HEK293 (cell line): ENCODE measurements at regions not wholly inside any gene's neighbourhood (a gene's known extent, or its start where the extent isn't known, plus 50 kb on each side); places are given as distances from the start of the nearest gene placed in this dataset.

Experiments
- CTCF ChIA-PET: fragments of 350-600 bp; formaldehyde crosslinking; extraction: SDS; loops from one replicate; lab custom pipeline; 2021; ENCODE audit warnings: antibody characterized with exemption; lab: Yijun Ruan, JAX
- POLR2A ChIA-PET: fragments of 300-600 bp; formaldehyde crosslinking; extraction: SDS; loops from one replicate; lab custom pipeline; 2020; ENCODE audit warnings: antibody characterized with exemption, inconsistent platforms; lab: Yijun Ruan, JAX
- H3K27ac ChIP-seq: fragments of 200-500 bp; sonication (Bioruptor generic); 2 replicates; pipeline ENCODE4 v1.5.1; 2014; ENCODE audit warnings: low read depth, low read length, control low read depth, inconsistent platforms; ENCODE audit errors: extremely low read depth
- H3K36me3 ChIP-seq, 2 experiments: fragments of 200-500 bp in 1 of 2; sonication (Bioruptor generic) in 1 of 2; 1 replicate in 1 of 2; 2 replicates in 1 of 2; pipeline ENCODE4 v1.5.1; 2014 to 2017; ENCODE audit warnings: inconsistent platforms in 2 of 2, low read length in 2 of 2; ENCODE audit not compliant: control insufficient read depth in 2 of 2, insufficient read depth in 1 of 2
- H3K4me1 ChIP-seq: fragments of 200-500 bp; sonication (Bioruptor generic); 2 replicates; pipeline ENCODE4 v1.5.1; 2014; ENCODE audit warnings: mild to moderate bottlenecking, low read length, inconsistent platforms; ENCODE audit not compliant: control insufficient read depth, insufficient read depth
- H3K4me3 ChIP-seq: 2 replicates; pipeline ENCODE4 v1.5.1; 2011; ENCODE audit warnings: low read depth, mild to moderate bottlenecking, control low read depth, low read length, moderate library complexity
- H3K9me3 ChIP-seq: fragments of 200-500 bp; sonication (Bioruptor generic); 2 replicates; pipeline ENCODE4 v1.5.1; 2014; ENCODE audit warnings: low read depth, low read length, inconsistent platforms; ENCODE audit not compliant: control insufficient read depth, insufficient read depth
- BCL11A ChIP-seq: fragments of 450-650 bp; formaldehyde crosslinking; IDR thresholded peaks from 2 replicates; pipeline ENCODE4 v1.5.1; 2016; ENCODE audit warnings: low read depth, missing biosample characterization, missing genetic modification characterization
- BCL6B ChIP-seq: fragments of 450-650 bp; formaldehyde crosslinking; IDR thresholded peaks from 2 replicates; pipeline ENCODE4 v1.5.1; 2017; ENCODE audit warnings: missing biosample characterization, missing genetic modification characterization
- GFI1B ChIP-seq: fragments of 450-650 bp; formaldehyde crosslinking; IDR thresholded peaks from 2 replicates; pipeline ENCODE4 v1.5.1; 2016; ENCODE audit warnings: missing biosample characterization, missing genetic modification characterization
- HIC1 ChIP-seq: fragments of 450-650 bp; formaldehyde crosslinking; IDR thresholded peaks from 2 replicates; pipeline ENCODE4 v1.5.1; 2016; ENCODE audit warnings: missing biosample characterization, missing genetic modification characterization
- SCRT1 ChIP-seq: fragments of 450-650 bp; formaldehyde crosslinking; IDR thresholded peaks from 2 replicates; pipeline ENCODE4 v1.5.1; 2016; ENCODE audit warnings: missing biosample characterization, missing genetic modification characterization, borderline replicate concordance
- ZNF155 ChIP-seq: fragments of 450-650 bp; formaldehyde crosslinking; IDR thresholded peaks from 2 replicates; pipeline ENCODE4 v1.5.1; 2016; ENCODE audit warnings: missing biosample characterization, missing genetic modification characterization
- ZNF2 ChIP-seq: fragments of 450-650 bp; formaldehyde crosslinking; IDR thresholded peaks from 2 replicates; pipeline ENCODE4 v1.5.1; 2016; ENCODE audit warnings: missing biosample characterization, missing genetic modification characterization
- ZNF223 ChIP-seq: fragments of 450-650 bp; formaldehyde crosslinking; IDR thresholded peaks from 2 replicates; pipeline ENCODE4 v1.5.1; 2016; ENCODE audit warnings: missing biosample characterization, missing genetic modification characterization
- ZNF335 ChIP-seq: fragments of 450-650 bp; formaldehyde crosslinking; conservative IDR thresholded peaks from 2 replicates; pipeline ENCODE4 v1.5.1; 2016; ENCODE audit warnings: missing biosample characterization, missing genetic modification characterization
- ZNF366 ChIP-seq: fragments of 450-650 bp; formaldehyde crosslinking; conservative IDR thresholded peaks from 2 replicates; pipeline ENCODE4 v1.5.1; 2016; ENCODE audit warnings: missing biosample characterization, missing genetic modification characterization
- ZNF558 ChIP-seq: fragments of 450-650 bp; formaldehyde crosslinking; IDR thresholded peaks from 2 replicates; pipeline ENCODE4 v1.5.1; 2016; ENCODE audit warnings: missing biosample characterization, missing genetic modification characterization
- ZNF623 ChIP-seq: fragments of 450-650 bp; formaldehyde crosslinking; IDR thresholded peaks from 2 replicates; pipeline ENCODE4 v1.5.1; 2016; ENCODE audit warnings: missing biosample characterization, missing genetic modification characterization
- ZNF658 ChIP-seq: fragments of 450-650 bp; formaldehyde crosslinking; IDR thresholded peaks from 2 replicates; pipeline ENCODE4; 2016; ENCODE audit warnings: missing biosample characterization, missing genetic modification characterization
- ZNF660 ChIP-seq: fragments of 450-650 bp; IDR thresholded peaks from 2 replicates; pipeline ENCODE4 v1.5.1; 2018; ENCODE audit warnings: missing biosample characterization, mild to moderate bottlenecking, missing genetic modification characterization
- ZNF704 ChIP-seq: fragments of 450-650 bp; formaldehyde crosslinking; IDR thresholded peaks from 2 replicates; pipeline ENCODE4 v1.5.1; 2016; ENCODE audit warnings: missing biosample characterization, missing genetic modification characterization
- ZNF777 ChIP-seq: fragments of 450-650 bp; formaldehyde crosslinking; IDR thresholded peaks from 2 replicates; pipeline ENCODE4 v1.5.1; 2017; ENCODE audit warnings: missing biosample characterization, missing genetic modification characterization, borderline replicate concordance
- ZNF785 ChIP-seq: fragments of 450-650 bp; formaldehyde crosslinking; IDR thresholded peaks from 2 replicates; pipeline ENCODE4 v1.5.1; 2016; ENCODE audit warnings: missing biosample characterization, missing genetic modification characterization
- ZSCAN30 ChIP-seq: fragments of 450-650 bp; IDR thresholded peaks from 2 replicates; pipeline ENCODE4 v1.5.1; 2018; ENCODE audit warnings: missing biosample characterization, mild to moderate bottlenecking, missing genetic modification characterization, moderate library complexity
- ZXDB ChIP-seq: fragments of 450-650 bp; formaldehyde crosslinking; IDR thresholded peaks from 2 replicates; pipeline ENCODE4 v1.5.1; 2016; ENCODE audit warnings: missing biosample characterization, missing genetic modification characterization
- TF ChIP-seq, protein P1 (sequence below): fragments of 450-650 bp; formaldehyde crosslinking; IDR thresholded peaks from 2 replicates; pipeline ENCODE4 v1.5.1; 2016; ENCODE audit warnings: missing biosample characterization, missing genetic modification characterization
- TF ChIP-seq, protein P2 (sequence below): fragments of 450-650 bp; formaldehyde crosslinking; IDR thresholded peaks from 2 replicates; pipeline ENCODE4 v1.5.1; 2016; ENCODE audit warnings: missing biosample characterization, missing genetic modification characterization
- TF ChIP-seq, protein P3 (sequence below): fragments of 450-650 bp; IDR thresholded peaks from 2 replicates; pipeline ENCODE4 v1.5.1; 2018; ENCODE audit warnings: missing biosample characterization, mild to moderate bottlenecking, missing genetic modification characterization
- TF ChIP-seq, protein P4 (sequence below): fragments of 450-650 bp; formaldehyde crosslinking; IDR thresholded peaks from 2 replicates; pipeline ENCODE4 v1.5.0; 2017; ENCODE audit warnings: missing biosample characterization, missing genetic modification characterization, borderline replicate concordance

GRCh38 chr6:9308284-9308683 is 872.9 kb upstream of the SLC35B3 start:
- no peaks in the 10 kb centered on the region for H3K9me3 ChIP-seq
- ChIA-PET CTCF (interaction anchor here (0.6 kb wide), 1 partner anchor 16 kb away, joined by 3 read pairs; no protein-coding TSS in a partner anchor), POLR2A (no interaction called here)
- no peaks in the 10 kb centered on the region for H3K4me1 ChIP-seq
- H3K27ac ChIP-seq: no peak overlapping the region
- TF ChIP-seq, protein P1, sequence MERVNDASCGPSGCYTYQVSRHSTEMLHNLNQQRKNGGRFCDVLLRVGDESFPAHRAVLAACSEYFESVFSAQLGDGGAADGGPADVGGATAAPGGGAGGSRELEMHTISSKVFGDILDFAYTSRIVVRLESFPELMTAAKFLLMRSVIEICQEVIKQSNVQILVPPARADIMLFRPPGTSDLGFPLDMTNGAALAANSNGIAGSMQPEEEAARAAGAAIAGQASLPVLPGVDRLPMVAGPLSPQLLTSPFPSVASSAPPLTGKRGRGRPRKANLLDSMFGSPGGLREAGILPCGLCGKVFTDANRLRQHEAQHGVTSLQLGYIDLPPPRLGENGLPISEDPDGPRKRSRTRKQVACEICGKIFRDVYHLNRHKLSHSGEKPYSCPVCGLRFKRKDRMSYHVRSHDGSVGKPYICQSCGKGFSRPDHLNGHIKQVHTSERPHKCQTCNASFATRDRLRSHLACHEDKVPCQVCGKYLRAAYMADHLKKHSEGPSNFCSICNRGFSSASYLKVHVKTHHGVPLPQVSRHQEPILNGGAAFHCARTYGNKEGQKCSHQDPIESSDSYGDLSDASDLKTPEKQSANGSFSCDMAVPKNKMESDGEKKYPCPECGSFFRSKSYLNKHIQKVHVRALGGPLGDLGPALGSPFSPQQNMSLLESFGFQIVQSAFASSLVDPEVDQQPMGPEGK: no peak
- no peak for TF ChIP-seq ZXDB (tag by site-specific recombination)
- no peak for TF ChIP-seq BCL6B (tag by site-specific recombination)
- no peak for TF ChIP-seq ZNF777 (tag by site-specific recombination)
- no peak for TF ChIP-seq ZSCAN30 (tag by site-specific recombination)
- TF ChIP-seq ZNF558 (tag by site-specific recombination): no peak
- TF ChIP-seq ZNF223: no peak
- no peak for TF ChIP-seq GFI1B (tag by site-specific recombination)
- TF ChIP-seq ZNF658 (tag by site-specific recombination): no peak
- TF ChIP-seq, protein P2, sequence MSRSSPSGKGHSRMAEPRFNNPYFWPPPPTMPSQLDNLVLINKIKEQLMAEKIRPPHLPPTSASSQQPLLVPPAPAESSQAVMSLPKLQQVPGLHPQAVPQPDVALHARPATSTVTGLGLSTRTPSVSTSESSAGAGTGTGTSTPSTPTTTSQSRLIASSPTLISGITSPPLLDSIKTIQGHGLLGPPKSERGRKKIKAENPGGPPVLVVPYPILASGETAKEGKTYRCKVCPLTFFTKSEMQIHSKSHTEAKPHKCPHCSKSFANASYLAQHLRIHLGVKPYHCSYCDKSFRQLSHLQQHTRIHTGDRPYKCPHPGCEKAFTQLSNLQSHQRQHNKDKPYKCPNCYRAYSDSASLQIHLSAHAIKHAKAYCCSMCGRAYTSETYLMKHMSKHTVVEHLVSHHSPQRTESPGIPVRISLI (tag by site-specific recombination): no peak
- no peak for TF ChIP-seq ZNF2 (tag by site-specific recombination)
- TF ChIP-seq HIC1 (tag by site-specific recombination): no peak
- TF ChIP-seq ZNF785 (tag by site-specific recombination): no peak
- TF ChIP-seq ZNF155 (tag by site-specific recombination): no peak
- TF ChIP-seq ZNF623 (tag by site-specific recombination): no peak
- no peak for TF ChIP-seq SCRT1 (tag by site-specific recombination)
- no peak for TF ChIP-seq ZNF335 (tag by site-specific recombination)
- TF ChIP-seq, protein P3, sequence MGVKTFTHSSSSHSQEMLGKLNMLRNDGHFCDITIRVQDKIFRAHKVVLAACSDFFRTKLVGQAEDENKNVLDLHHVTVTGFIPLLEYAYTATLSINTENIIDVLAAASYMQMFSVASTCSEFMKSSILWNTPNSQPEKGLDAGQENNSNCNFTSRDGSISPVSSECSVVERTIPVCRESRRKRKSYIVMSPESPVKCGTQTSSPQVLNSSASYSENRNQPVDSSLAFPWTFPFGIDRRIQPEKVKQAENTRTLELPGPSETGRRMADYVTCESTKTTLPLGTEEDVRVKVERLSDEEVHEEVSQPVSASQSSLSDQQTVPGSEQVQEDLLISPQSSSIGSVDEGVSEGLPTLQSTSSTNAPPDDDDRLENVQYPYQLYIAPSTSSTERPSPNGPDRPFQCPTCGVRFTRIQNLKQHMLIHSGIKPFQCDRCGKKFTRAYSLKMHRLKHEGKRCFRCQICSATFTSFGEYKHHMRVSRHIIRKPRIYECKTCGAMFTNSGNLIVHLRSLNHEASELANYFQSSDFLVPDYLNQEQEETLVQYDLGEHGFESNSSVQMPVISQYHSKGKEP (tag by site-specific recombination): no peak
- H3K36me3 ChIP-seq: no peaks in the 10 kb centered on the region
- no peak overlapping the region for H3K4me3 ChIP-seq

DNA sequence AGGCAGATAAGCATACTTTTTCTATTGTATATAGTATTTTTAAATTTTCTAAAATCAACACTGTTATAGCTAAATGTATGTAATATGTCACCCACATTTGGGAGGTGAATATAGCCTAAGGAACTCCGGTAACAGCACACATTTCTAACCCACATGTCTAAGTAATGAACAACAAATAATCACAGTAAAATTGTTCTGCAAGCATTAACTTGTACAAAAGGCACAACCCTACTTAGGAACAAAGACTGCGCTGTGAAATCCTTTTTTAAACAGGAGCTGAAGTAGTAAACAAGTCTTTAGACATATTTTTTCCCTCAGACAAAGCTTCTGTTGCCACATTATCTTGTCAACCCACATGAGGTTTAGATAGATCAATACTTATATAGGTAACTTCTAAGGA is 872.4 kb upstream of the SLC35B3 start:
- Histone ChIP-seq H3K27ac (no peak overlapping the region), H3K4me1 (no peaks in the 10 kb centered on the region), H3K4me3 (no peak overlapping the region), H3K36me3 (no peaks in the 10 kb centered on the region), H3K9me3 (no peaks in the 10 kb centered on the region)
- ChIA-PET CTCF (interaction anchor here (0.6 kb wide), 1 partner anchor 16 kb away, joined by 3 read pairs; no protein-coding TSS in a partner anchor), POLR2A (no interaction called here)
- TF ChIP-seq, protein P4, sequence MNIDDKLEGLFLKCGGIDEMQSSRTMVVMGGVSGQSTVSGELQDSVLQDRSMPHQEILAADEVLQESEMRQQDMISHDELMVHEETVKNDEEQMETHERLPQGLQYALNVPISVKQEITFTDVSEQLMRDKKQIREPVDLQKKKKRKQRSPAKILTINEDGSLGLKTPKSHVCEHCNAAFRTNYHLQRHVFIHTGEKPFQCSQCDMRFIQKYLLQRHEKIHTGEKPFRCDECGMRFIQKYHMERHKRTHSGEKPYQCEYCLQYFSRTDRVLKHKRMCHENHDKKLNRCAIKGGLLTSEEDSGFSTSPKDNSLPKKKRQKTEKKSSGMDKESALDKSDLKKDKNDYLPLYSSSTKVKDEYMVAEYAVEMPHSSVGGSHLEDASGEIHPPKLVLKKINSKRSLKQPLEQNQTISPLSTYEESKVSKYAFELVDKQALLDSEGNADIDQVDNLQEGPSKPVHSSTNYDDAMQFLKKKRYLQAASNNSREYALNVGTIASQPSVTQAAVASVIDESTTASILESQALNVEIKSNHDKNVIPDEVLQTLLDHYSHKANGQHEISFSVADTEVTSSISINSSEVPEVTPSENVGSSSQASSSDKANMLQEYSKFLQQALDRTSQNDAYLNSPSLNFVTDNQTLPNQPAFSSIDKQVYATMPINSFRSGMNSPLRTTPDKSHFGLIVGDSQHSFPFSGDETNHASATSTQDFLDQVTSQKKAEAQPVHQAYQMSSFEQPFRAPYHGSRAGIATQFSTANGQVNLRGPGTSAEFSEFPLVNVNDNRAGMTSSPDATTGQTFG (tag by site-specific recombination): no peak
- TF ChIP-seq ZNF660 (tag by site-specific recombination): no peak
- TF ChIP-seq ZNF366 (tag by site-specific recombination): no peak
- TF ChIP-seq BCL11A (tag by site-specific recombination): no peak
- no peak for TF ChIP-seq ZNF704
